ENCODE measurements at regions not wholly inside any gene's neighbourhood (a gene's known extent, or its start where the extent isn't known, plus 50 kb on each side); places are given as distances from the start of the nearest gene placed in this dataset.
A peak's percentile ranks its signal among the peaks of the same experiment; 100 is the strongest.
"Not testable (repeated sequence)": the region's sequence is repeated elsewhere in the genome, so short reads cannot be mapped to it uniquely, and the experiment has no call there.

DNA sequence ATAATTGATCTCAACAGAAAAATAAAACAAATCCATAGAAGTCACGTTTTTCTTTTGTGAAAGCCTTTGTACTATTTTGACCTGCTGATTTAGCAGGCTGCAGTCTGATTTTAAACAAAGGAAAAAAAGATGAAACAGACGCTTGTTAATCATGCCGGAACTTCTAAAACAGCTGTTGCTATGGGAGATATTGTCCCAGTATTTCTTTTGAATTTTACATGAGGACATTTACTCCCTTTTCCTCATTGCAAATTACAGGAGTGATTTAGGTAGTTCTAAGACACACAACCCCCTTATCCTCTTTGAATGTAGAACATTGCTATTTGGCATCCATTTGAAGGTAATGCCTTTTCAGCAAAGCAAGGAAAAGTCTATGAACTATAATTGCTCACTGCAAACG, 416.1 kb downstream of the BCKDHB start:
- H3K27ac ChIP-seq (ENCODE audit: low read depth) = no peak overlapping the region
- WGBS = 39% methylated on average over 4 of the region's 4 CpGs

GRCh38 chr6:80519811-80520594, 413.5 kb downstream of the BCKDHB start:
- H3K4me1 ChIP-seq (ENCODE audit: insufficient read depth) = no peaks in the 10 kb centered on the region
- 90% methylated on average over 2 of the region's 2 CpGs for WGBS
- no peak for DNase-seq (ENCODE audit: extremely low spot score)

More for the DNA sequence above, 416.1 kb downstream of the BCKDHB start:
- DNase-seq (ENCODE audit: extremely low spot score) = peak; percentile 14
- Histone ChIP-seq H3K36me3 (ENCODE audit: insufficient read depth) (no peaks in the 10 kb centered on the region), H3K4me1 (ENCODE audit: insufficient read depth) (no peaks in the 10 kb centered on the region), H3K4me3 (ENCODE audit: low read depth, low read length) (no peak overlapping the region)

DNA sequence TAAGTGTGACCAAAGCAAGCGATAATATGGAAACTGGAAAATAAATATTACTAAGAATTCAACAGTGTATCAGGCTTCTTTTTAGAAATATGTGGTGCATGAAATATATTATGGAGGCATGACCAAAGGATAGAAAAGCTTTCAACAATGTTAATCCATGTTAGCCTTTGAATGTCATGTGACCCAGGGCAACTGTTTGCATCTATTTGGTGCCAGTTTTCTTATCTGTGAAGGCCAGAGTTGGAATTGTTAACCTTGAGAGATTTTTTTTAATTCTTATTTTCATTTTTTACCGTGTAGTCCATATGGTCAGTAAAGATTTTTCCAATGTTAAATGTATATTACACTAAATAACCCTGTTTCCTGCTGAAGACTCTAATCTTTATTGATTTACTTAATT, 411.1 kb downstream of the BCKDHB start:
- WGBS = 78% methylated on average over 2 of the region's 2 CpGs
- Histone ChIP-seq H3K36me3 (ENCODE audit: insufficient read depth) (no peaks in the 10 kb centered on the region), H3K4me1 (ENCODE audit: insufficient read depth) (no peaks in the 10 kb centered on the region), H3K27ac (ENCODE audit: low read depth) (no peak overlapping the region), H3K4me3 (ENCODE audit: low read depth, low read length) (no peak overlapping the region)
- no peak for DNase-seq (ENCODE audit: extremely low spot score)

More at GRCh38 chr6:80519811-80520594, 413.5 kb downstream of the BCKDHB start:
- Histone ChIP-seq H3K36me3 (ENCODE audit: insufficient read depth) (no peaks in the 10 kb centered on the region), H3K4me3 (ENCODE audit: low read depth, low read length) (no peak overlapping the region), H3K27ac (ENCODE audit: low read depth) (no peak overlapping the region)

DNA sequence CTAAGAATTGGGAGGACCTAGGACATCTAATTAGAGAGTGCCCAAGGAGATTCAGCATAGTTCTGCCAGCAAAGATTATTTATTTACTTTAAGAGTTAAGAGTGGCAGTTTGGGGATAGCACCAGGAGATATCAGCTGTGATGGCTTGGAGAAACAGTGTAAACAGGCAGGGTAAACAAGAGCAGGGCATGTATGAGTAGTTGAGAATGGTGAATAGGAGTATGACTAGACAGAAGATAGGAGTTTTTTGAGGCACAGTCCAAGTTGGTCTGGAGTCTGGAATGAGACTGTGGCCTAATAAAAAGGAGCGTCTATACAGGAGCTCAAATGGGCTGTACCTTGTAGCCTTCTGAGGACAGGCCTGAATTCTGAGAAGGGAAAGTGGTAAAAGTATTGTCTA, 404.1 kb downstream of the BCKDHB start:
- H3K4me1 ChIP-seq (ENCODE audit: insufficient read depth); DNase-seq (ENCODE audit: extremely low spot score); H3K4me3 ChIP-seq (ENCODE audit: low read depth, low read length); H3K36me3 ChIP-seq (ENCODE audit: insufficient read depth); H3K27ac ChIP-seq (ENCODE audit: low read depth): not testable (repeated sequence)
- 96% methylated on average over 1 of the region's 1 CpG for WGBS

DNA sequence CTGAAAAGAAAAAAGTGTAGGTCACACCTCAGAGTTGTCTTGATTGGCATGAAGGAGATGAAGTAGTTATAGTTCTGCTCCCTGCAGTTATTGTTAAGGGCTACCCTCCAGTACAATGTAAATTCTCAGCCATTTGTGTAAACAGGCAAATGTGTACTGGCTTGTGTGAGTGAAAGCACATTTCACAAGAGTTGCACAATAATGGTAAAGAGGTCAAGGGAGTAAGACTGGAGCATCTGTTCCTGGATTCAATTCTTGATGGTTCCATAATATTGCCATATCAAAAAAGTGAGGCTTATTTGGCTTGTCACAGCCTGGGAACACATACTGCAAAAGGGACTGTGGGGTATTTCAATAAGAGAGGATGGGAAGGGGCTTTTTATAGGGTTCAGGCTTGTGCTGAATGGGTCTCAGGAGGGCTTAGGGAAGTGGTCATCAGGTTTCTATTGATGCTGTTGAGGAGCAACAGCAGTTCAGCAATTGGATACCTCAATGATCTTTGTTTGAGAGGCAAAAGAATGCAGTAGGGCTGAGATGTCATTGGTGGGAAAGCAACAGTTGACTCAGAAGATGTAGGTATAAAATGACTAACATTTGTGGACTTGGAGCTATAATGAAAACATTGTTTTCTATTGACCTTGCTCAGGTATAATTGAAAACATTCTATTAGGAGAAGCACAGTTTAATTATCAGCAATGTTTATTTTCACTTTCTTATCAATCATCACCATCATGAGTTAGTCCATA, 402.6 kb downstream of the BCKDHB start:
- Histone ChIP-seq H3K36me3 (ENCODE audit: insufficient read depth) (no peaks in the 10 kb centered on the region), H3K27ac (ENCODE audit: low read depth) (no peak overlapping the region), H3K4me1 (ENCODE audit: insufficient read depth) (no peaks in the 10 kb centered on the region), H3K4me3 (ENCODE audit: low read depth, low read length) (no peak overlapping the region)
- no peak for DNase-seq (ENCODE audit: extremely low spot score)

GRCh38 chr6:80504882-80505281, 398.4 kb downstream of the BCKDHB start:
- no peaks in the 10 kb centered on the region for H3K36me3 ChIP-seq (ENCODE audit: insufficient read depth)
- H3K4me1 ChIP-seq (ENCODE audit: insufficient read depth) = no peaks in the 10 kb centered on the region
- DNase-seq (ENCODE audit: extremely low spot score) = no peak
- WGBS = 74% methylated on average over 3 of the region's 3 CpGs
- H3K27ac ChIP-seq (ENCODE audit: low read depth) = no peak overlapping the region
- H3K4me3 ChIP-seq (ENCODE audit: low read depth, low read length) = no peak overlapping the region

DNA sequence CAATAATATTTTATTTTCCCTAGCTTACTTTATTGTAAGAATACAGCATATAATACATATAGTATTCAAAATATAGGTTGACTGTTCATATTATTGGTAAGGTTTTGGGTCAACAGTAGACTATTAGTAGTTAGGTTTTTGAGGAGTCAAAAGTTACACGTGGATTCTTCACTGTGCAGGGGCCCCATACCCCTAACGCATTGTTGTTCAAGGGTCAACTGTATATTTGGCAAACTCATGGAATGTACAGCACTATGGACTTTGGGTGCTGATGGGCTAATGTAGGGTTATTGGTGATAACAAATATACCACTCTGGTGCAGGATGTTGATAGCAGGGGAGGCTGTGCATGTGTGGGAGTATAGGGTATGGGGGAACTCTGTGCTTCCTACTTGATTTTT, 397.2 kb downstream of the BCKDHB start:
- Histone ChIP-seq H3K36me3 (ENCODE audit: insufficient read depth) (no peaks in the 10 kb centered on the region), H3K4me3 (ENCODE audit: low read depth, low read length) (no peak overlapping the region), H3K27ac (ENCODE audit: low read depth) (no peak overlapping the region), H3K4me1 (ENCODE audit: insufficient read depth) (no peaks in the 10 kb centered on the region)
- WGBS = 95% methylated on average over 2 of the region's 2 CpGs
- no peak for DNase-seq (ENCODE audit: extremely low spot score)

- H3K27ac ChIP-seq (ENCODE audit: low read depth) = no peak overlapping the region
- 33% methylated on average over 1 of the region's 1 CpG for WGBS
- no peak for DNase-seq (ENCODE audit: extremely low spot score)
- H3K36me3 ChIP-seq (ENCODE audit: insufficient read depth) = no peaks in the 10 kb centered on the region
- no peaks in the 10 kb centered on the region for H3K4me1 ChIP-seq (ENCODE audit: insufficient read depth)
- no peak overlapping the region for H3K4me3 ChIP-seq (ENCODE audit: low read depth, low read length)
These were observed 396.4 kb downstream of the BCKDHB start for GRCh38 chr6:80502871-80503270.

DNA sequence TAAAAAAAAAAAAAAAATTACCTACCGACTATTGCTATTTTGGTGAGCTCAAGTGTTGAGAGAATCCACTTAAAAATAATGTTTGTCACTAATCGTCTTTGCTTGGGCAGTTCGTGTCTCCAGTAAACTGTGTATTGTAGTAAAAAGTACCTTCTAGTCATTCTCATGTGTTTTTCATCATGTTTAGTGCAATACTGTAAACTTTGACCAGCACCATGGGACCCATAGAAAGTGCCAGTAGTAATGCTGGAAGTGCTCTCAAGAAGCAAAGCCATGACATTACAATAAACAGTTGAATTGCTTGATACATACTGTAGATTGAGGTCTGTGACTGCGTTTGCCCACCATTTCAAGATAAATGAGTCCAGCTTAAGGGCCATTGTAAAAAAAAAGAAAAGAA, 395.2 kb downstream of the BCKDHB start:
- WGBS = 68% methylated on average over 4 of the region's 4 CpGs
- no peaks in the 10 kb centered on the region for H3K36me3 ChIP-seq (ENCODE audit: insufficient read depth)
- H3K4me1 ChIP-seq (ENCODE audit: insufficient read depth) = no peaks in the 10 kb centered on the region
- DNase-seq (ENCODE audit: extremely low spot score) = no peak
- H3K27ac ChIP-seq (ENCODE audit: low read depth) = no peak overlapping the region
- no peak overlapping the region for H3K4me3 ChIP-seq (ENCODE audit: low read depth, low read length)

- H3K27ac ChIP-seq (ENCODE audit: low read depth); H3K4me3 ChIP-seq (ENCODE audit: low read depth, low read length); H3K36me3 ChIP-seq (ENCODE audit: insufficient read depth); DNase-seq (ENCODE audit: extremely low spot score); H3K4me1 ChIP-seq (ENCODE audit: insufficient read depth): not testable (repeated sequence)
- 77% methylated on average over 18 of the region's 18 CpGs for whole genome bisulfite sequencing
These were observed 391.4 kb downstream of the BCKDHB start for GRCh38 chr6:80497696-80498486.

DNA sequence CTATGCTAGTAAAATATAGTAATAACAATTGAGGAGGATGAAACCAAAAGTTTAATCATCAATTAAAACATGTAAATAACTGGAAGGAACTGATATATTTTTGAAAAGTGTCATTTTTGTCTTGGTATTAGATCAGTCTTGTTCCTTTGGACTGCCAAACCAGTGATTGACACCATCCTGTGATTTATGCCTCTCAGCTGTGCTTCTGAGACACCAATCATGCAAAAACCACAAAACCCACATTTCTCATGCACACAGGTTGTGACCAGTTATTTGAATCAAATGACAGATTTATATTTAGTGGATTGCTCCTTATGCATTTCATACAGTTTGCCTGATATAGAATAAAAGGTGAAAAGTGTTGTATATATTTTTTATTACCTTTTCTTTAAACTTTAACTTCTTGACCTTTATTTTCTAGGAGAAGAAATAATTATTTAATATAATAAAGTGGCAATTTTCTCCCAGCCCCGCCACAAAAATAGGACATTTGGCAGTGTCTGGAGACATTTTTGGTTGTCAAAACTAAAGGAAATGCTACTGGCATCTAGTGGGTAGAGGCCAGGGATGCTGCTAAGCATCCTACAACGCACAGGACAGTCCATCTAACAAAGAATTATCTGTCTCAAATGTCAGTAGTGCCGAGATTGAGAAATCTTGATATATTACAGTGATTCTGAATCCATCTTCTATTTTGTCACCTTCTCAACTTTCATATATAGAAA, 383.6 kb downstream of the BCKDHB start:
- 67% methylated on average over 3 of the region's 3 CpGs for WGBS
- H3K36me3 ChIP-seq (ENCODE audit: insufficient read depth) = no peaks in the 10 kb centered on the region
- H3K4me3 ChIP-seq (ENCODE audit: low read depth, low read length) = no peak overlapping the region
- no peak overlapping the region for H3K27ac ChIP-seq (ENCODE audit: low read depth)
- H3K4me1 ChIP-seq (ENCODE audit: insufficient read depth) = no peaks in the 10 kb centered on the region
- no peak for DNase-seq (ENCODE audit: extremely low spot score)

DNA sequence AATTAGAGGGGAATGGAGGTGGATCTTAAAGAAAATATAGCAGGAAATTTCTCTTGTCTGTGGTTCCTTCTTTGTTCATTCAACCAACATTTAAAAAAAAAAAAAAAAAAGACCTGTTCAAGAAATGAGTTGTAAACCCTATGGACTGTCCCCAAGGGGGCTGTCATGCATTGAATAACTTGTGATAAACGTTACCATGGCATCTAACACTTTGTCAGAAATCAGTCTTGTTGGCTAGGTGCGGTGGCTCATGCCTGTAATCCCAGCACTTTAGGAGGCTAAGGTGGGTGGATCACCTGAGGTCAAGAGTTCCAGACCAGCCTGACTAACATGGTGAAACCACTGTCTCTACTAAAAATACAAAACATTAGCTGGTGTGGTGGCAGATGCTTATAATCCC, 381.7 kb downstream of the BCKDHB start:
- no peak overlapping the region for H3K4me3 ChIP-seq (ENCODE audit: low read depth, low read length)
- 78% methylated on average over 2 of the region's 2 CpGs for WGBS
- no peaks in the 10 kb centered on the region for H3K36me3 ChIP-seq (ENCODE audit: insufficient read depth)
- H3K27ac ChIP-seq (ENCODE audit: low read depth) = no peak overlapping the region
- H3K4me1 ChIP-seq (ENCODE audit: insufficient read depth) = no peaks in the 10 kb centered on the region
- no peak for DNase-seq (ENCODE audit: extremely low spot score)

DNA sequence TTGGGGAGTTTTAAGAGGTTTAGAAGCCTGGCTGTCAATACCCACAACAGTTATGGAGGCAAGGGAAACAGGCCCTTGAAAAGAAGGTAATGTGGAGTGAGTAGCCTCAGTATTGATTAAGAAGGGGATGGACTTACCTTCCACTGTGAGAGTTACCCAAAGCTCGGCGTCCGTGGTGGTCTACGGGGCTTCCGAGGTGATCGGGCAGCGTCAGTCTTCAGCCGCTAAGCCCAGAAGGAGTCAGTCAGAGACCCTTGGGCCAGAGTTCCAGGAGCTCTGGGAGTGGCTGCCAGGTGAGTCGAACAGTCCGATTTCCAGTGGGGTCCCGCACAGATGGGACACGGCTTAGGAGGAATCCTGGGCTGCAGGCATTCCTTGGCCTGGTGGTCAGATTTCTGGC, 379.0 kb downstream of the BCKDHB start:
- not testable (repeated sequence) for DNase-seq (ENCODE audit: extremely low spot score); H3K4me3 ChIP-seq (ENCODE audit: low read depth, low read length)
- WGBS = 93% methylated on average over 12 of the region's 12 CpGs

More for the DNA sequence above, 379.0 kb downstream of the BCKDHB start:
- not testable (repeated sequence) for H3K4me1 ChIP-seq (ENCODE audit: insufficient read depth); H3K36me3 ChIP-seq (ENCODE audit: insufficient read depth); H3K27ac ChIP-seq (ENCODE audit: low read depth)

Data from urinary bladder (tissue), 3 donors.